ENCODE measurements at regions not wholly inside any gene's neighbourhood (a gene's known extent, or its start where the extent isn't known, plus 50 kb on each side); places are given as distances from the start of the nearest gene placed in this dataset.

- DNase-seq = no peak
Observed at GRCh38 chr1:195158091-195158490, 1450.1 kb downstream of the KCNT2 start.

DNA sequence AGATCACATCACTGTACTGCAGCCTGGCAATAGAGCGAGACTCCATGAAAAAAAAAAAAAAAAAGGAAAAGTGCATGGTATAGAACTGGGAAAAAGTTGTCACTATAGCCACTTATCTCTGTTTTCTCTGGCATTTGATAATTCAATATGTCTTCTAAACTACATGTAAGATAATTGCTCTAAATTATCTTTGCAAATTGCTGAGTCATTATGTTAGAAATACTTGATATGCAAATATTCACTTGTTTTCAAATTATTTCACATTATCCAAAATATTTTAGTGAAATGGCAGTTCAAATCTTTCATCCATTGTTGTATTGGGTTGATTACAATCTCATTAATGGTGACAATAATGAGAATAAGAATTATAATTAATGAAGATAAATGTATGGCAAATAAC lies 1455.1 kb downstream of the KCNT2 start:
- no peak for DNase-seq

GRCh38 chr1:195150768-195151167 lies 1457.5 kb downstream of the KCNT2 start:
- DNase-seq = no peak

DNA sequence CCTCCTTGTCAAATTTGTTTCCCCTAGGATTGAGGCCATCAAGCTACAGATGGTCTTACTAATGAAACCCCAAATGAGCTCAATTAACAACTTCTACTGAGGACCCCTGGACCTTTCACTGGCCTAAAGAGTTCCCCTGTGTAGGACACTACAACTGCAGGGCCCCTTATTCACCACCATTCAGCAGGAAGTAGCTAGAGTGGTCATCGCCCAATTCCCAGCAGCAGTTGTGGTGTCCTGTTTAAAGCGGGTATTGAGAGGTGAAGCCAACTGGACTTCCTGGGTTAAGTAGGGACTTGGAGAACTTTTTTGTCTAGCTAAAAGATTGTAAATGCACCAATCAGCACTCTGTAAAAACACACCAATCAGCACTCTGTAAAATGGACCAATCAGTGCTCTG lies 1466.9 kb downstream of the KCNT2 start:
- DNase-seq = no peak

GRCh38 chr1:195130598-195130997 lies 1477.6 kb downstream of the KCNT2 start:
- DNase-seq = no peak

GRCh38 chr1:195122497-195122896 lies 1485.7 kb downstream of the KCNT2 start:
- DNase-seq = no peak

DNA sequence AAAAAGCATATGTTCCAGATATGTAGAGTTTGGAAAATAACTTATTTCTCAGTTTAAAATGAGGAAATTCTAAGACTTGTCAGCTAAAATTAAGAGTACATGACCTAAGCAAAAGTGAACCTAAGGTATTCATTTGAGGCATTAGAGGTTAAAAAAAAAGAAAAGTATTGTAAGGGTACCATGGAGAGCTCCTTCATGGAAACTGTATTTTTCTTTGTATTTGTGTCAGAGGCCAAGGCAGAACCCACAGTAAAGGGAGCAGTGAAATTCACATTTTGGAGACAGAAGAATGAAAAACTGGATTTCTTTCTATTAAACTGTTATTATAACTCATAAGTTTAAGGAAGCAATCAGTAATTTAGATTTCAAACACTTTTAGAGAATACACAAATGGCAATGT lies 1494.8 kb downstream of the KCNT2 start:
- no peak for DNase-seq

DNA sequence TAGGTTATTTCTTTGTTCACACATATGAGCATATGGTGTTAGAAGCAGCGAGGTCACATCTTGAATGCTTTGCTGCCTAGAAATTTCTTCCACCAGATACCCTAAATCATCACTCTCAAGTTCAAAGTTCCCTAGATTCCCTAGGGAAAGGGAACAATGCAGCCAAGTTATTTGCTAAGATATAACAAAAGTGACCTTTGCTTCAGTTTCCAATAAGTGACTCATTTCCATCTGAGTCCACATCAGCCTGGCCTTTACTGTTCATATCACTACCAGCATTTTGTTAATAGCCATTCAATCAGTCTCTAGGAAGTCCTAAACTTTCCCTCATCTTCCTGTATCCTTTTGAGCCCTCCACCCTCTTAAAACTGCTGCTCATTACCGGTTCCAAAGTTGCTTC lies 1502.5 kb downstream of the KCNT2 start:
- no peak for DNase-seq

GRCh38 chr1:195105281-195105680 lies 1503.0 kb downstream of the KCNT2 start:
- no peak for DNase-seq

DNA sequence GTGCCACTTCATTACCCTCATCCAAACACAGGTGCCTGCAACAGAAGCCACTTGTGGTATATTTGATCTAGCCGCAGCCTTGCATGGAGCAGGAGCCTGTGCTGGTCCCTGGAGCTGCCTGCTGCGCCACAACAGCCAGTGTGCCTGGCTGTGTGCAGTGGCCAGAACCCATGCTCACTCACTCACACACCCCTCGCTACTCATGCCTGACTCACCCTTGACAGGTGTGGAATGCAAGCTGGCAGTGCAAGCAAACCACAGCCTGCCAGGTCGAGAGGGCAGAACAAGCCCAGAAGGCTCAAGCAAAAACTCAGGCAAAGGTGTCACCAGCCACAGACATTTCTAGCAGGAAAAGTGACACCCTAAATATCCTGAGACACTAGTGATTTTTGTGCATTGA lies 1510.9 kb downstream of the KCNT2 start:
- no peak for DNase-seq

DNA sequence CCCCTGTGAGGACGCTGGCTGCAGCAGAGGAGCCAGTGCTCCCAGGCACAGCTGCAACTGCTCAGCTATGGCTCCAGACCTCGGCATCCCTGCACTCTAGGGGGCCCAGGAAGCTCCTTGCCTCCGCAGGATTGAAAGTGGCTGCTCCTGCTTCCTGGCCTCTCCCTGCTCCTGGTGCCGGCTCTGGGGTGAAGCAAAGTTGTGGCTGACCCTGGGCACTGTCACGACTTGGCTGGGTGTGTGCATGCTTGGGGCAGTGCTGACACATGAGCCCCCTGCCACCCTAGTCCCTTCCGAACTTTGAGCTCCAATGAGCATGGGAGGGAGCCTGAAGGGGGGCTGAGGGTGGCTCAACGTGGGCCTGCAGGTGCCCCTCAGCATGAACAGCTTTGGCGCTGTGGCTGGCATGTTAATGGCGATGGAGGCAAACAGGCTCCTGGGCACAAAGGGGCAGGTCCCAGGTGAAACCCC lies 1512.2 kb downstream of the KCNT2 start:
- DNase-seq = no peak

GRCh38 chr1:195085196-195085595 lies 1523.0 kb downstream of the KCNT2 start:
- DNase-seq = no peak

- no peak for DNase-seq
Observed at GRCh38 chr1:195082183-195082582, 1526.1 kb downstream of the KCNT2 start.

GRCh38 chr1:195076682-195077081 lies 1531.6 kb downstream of the KCNT2 start:
- DNase-seq = no peak

- no peak for DNase-seq
Observed at GRCh38 chr1:195075973-195076372, 1532.3 kb downstream of the KCNT2 start.

- no peak for DNase-seq
Observed at GRCh38 chr1:195071461-195071860, 1536.8 kb downstream of the KCNT2 start.

DNA sequence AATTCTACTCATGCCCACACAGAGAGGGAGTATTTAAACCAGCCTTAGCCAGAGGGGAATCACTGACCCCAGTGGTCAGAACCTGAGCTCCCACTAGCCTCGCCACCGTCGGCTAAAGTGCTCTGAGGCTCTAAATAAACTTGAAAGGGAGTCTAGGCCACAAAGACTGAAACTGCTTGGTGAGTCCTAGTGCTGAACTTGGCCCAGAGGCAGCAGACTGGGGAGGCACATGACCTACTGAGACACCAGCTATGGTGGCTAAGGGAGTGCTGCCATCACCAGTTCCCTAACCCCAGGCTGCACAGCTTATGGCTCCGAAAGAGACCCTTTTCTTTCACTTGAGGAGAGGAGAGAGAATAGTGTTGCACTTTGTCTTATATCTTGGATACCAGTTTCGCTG lies 1542.8 kb downstream of the KCNT2 start:
- no peak for DNase-seq

DNA sequence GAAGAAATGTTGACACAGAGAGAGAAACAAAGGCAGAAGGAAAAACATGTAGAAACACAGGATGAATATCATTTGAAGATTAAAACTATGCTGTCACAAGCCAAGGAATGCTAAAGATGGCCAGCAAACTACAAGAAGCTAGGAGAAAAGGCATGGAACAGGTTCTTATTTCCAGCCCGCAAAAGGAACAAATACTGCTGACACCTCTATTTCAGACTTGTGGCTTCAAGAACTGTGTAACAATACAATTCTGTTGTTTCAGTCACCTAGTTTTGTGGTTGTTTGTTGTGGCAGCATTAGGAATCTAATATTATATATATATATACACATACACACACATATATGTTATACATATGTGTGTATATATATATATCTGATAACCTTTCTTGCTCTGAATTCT lies 1543.9 kb downstream of the KCNT2 start:
- DNase-seq = no peak

DNA sequence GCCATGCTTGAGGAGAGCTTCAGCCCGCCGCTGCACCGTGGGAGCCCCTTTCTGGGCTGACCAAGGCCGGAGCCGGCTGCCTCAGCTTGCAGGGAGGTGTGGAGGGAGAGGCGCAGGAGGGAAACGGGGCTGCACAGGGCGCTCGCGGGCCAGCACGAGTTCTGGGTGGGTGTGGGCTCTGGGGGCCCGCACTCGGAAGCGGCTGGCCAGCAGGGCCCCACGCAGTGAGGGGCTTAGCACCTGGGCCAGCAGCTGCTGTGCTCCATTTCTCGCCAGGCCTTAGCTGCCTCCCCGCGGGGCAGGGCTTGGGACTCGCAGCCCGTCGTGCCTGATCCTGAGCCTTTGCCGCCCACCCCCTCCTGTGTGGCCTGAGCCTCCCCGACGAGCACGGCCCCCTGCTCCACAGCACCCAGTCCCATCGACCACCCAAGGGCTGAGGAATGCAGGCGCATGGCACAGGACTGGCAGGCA lies 1554.0 kb downstream of the KCNT2 start:
- DNase-seq = no peak

- no peak for DNase-seq
Observed at GRCh38 chr1:195053478-195053877, 1554.8 kb downstream of the KCNT2 start.

DNA sequence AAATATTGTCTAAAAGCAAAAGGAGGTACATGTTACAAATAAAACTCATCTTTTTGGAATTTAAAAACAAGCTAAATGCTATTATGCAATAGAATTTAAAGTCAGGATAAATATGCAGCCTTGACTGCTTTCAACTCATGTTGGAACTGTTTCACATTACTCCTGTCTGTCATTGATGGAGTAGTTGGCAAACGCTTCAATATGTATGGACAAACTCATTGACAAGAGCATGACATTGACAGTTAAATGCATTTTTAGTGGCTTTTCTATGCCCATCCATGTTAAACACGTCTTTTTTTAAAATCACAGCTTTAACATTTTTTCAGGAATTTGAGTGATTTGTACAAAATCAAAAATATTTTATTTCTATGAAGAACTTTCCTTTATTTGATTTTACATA lies 1560.5 kb downstream of the KCNT2 start:
- no peak for DNase-seq

- no peak for DNase-seq
Observed at GRCh38 chr1:195045072-195045471, 1563.2 kb downstream of the KCNT2 start.

GRCh38 chr1:195030793-195031192 lies 1577.4 kb downstream of the KCNT2 start:
- no peak for DNase-seq

DNA sequence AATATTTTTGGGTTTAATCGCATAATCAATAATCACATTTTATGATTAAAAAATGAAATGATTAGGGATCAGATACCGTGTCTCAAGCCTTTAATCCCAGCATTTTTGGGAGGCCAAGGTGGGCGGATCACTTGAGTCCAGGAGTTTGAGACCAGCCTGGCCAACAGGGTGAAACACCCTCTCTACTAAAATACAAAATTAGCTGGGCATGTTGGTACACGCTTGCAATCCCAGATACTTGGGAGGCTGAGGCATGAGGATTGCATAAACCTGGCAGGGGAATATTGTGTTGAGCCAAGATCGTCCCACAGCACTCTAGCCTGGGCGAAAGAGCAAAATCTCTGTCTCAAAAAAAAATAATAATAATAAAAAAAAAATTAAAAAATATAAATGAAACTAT lies 1581.4 kb downstream of the KCNT2 start:
- no peak for DNase-seq

DNA sequence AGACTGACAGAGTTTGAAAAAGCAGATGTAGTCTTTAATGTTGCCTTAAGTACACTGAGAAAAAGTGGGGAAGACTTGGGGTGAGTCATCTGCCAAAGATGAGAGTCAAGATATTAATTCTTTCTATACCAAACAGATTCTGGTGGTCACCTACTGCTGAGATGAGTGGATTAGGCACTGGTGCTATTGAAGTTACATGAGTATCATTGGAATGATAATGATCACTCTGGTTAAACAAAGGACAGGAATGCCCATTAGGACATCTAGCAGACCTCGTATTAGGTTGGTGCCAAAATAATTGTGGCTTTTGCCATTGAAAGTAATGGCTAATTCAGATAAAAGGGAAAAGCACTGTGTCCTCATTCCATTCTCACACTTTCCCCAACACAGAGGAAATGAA lies 1588.9 kb downstream of the KCNT2 start:
- DNase-seq = no peak

DNA sequence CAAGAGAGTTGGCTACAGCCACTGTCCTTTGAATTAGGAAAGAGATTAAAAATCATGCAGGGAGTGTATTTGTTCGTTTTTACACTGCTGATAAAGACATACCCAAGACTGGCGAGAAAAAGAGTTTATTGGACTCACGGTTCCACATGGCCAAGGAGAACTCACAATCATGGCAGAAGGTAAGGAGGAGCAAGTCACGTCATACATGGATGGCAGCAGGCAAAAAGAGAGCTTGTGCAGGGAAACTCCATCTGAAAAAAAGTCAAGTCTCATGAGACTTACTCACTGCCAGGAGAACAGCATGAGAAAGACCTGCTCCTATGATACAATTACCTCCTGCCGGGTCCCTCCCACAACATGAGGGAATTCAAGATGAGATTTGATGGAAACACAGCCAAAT lies 1595.2 kb downstream of the KCNT2 start:
- DNase-seq = no peak
